Iris pigment epithelial cell (primary cell): ENCODE measurements at regions not wholly inside any gene's neighbourhood (a gene's known extent, or its start where the extent isn't known, plus 50 kb on each side); places are given as distances from the start of the nearest gene placed in this dataset.
"Not testable (repeated sequence)": the region's sequence is repeated elsewhere in the genome, so short reads cannot be mapped to it uniquely, and the experiment has no call there.

ENCODE experiments used
- DNase-seq: peaks from one replicate; pipeline ENCODE4 v3.0.0-alpha.2; 2011; ENCODE audit warnings: low read depth

- no peak for DNase-seq
These were observed 214.6 kb upstream of the CCNH start for GRCh38 chr5:87627363-87627762.

GRCh38 chr5:87608385-87608784 lies 195.7 kb upstream of the CCNH start:
- no peak for DNase-seq

GRCh38 chr5:87605663-87606062 lies 192.9 kb upstream of the CCNH start:
- no peak for DNase-seq

- no peak for DNase-seq
These were observed 187.0 kb upstream of the CCNH start for GRCh38 chr5:87599778-87600177.

GRCh38 chr5:87598460-87598859 lies 185.7 kb upstream of the CCNH start:
- DNase-seq = no peak

- DNase-seq = no peak
These were observed 181.8 kb upstream of the CCNH start for GRCh38 chr5:87594566-87594965.

- no peak for DNase-seq
These were observed 176.9 kb upstream of the CCNH start for GRCh38 chr5:87589587-87589986.

- no peak for DNase-seq
These were observed 175.6 kb upstream of the CCNH start for GRCh38 chr5:87588316-87588715.

GRCh38 chr5:87583704-87584103 lies 171.0 kb upstream of the CCNH start:
- not testable (repeated sequence) for DNase-seq

GRCh38 chr5:87582149-87582548 lies 169.4 kb upstream of the CCNH start:
- DNase-seq = no peak

GRCh38 chr5:87581661-87582060 lies 168.9 kb upstream of the CCNH start:
- DNase-seq = no peak

GRCh38 chr5:87579678-87580077 lies 166.9 kb upstream of the CCNH start:
- no peak for DNase-seq

- DNase-seq = no peak
These were observed 164.1 kb upstream of the CCNH start for GRCh38 chr5:87576867-87577266.

- not testable (repeated sequence) for DNase-seq
These were observed 163.6 kb upstream of the CCNH start for GRCh38 chr5:87576306-87576705.

GRCh38 chr5:87574106-87574505 lies 161.4 kb upstream of the CCNH start:
- no peak for DNase-seq

GRCh38 chr5:87572611-87573010 lies 159.9 kb upstream of the CCNH start:
- no peak for DNase-seq

- DNase-seq = no peak
These were observed 159.4 kb upstream of the CCNH start for GRCh38 chr5:87572090-87572489.

GRCh38 chr5:87570366-87570765 lies 157.6 kb upstream of the CCNH start:
- DNase-seq = no peak

- DNase-seq = no peak
These were observed 149.3 kb upstream of the CCNH start for GRCh38 chr5:87562068-87562467.

GRCh38 chr5:87560528-87560927 lies 147.8 kb upstream of the CCNH start:
- DNase-seq = no peak

GRCh38 chr5:87551911-87552310 lies 139.2 kb upstream of the CCNH start:
- DNase-seq = no peak

GRCh38 chr5:87541676-87542075 lies 128.9 kb upstream of the CCNH start:
- no peak for DNase-seq

- peak; percentile 77 for DNase-seq
These were observed 128.3 kb upstream of the CCNH start for GRCh38 chr5:87541033-87541432.

GRCh38 chr5:87539839-87540238 lies 127.1 kb upstream of the CCNH start:
- no peak for DNase-seq

- DNase-seq = no peak
These were observed 123.6 kb upstream of the CCNH start for GRCh38 chr5:87536365-87536764.
